ENCODE measurements at regions not wholly inside any gene's neighbourhood (a gene's known extent, or its start where the extent isn't known, plus 50 kb on each side); places are given as distances from the start of the nearest gene placed in this dataset.

DNA sequence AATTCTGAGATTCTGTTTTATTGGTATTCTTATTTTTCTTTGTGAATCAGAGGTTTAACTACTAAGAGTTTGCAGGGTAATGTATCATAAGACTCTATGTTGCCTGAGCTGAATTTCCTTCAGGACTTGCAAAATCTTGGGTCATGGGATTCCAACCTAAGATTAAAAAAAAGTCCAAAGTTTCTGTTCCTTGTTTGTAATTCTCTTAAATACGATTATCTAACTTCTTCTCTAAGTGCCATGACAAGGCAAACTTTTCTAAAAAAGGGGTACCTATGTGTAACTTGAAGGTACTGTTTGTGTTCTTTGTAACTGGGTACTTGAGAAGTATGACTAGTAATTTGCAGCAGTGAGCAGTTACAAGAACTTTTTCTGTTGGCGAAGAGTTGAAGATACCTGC, 181.3 kb upstream of the ZEB2 start:
- no peak for DNase-seq (ENCODE audit: low spot score)

GRCh38 chr2:144698156-144698555, 178.2 kb upstream of the ZEB2 start:
- DNase-seq (ENCODE audit: low spot score), result no peak

- no peak for DNase-seq (ENCODE audit: low spot score)
Observed at GRCh38 chr2:144695657-144696056, 175.7 kb upstream of the ZEB2 start.

GRCh38 chr2:144694456-144694855, 174.5 kb upstream of the ZEB2 start:
- DNase-seq (ENCODE audit: low spot score), result no peak

DNA sequence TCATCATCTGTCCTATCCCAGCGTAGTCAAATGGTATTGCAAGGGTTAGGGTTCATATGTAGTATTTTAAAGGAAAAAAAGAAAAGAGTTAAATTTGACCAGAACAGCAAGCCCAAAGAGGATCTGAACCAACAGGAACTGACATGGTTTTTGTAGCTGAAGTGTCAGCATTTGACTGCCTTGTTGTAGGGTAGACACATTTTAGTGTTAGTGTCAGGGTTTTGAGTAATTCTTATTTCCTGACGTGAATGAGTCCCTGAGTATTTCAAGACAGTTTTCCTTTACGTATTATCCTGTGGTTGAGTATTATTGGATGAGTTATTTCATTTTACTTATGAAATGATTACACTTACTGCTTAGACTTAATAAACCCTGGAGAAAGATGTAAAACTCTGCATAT, 173.3 kb upstream of the ZEB2 start:
- DNase-seq (ENCODE audit: low spot score), result no peak

- no peak for DNase-seq (ENCODE audit: low spot score)
Observed at GRCh38 chr2:144692661-144693060, 172.7 kb upstream of the ZEB2 start.

GRCh38 chr2:144690771-144691170, 170.9 kb upstream of the ZEB2 start:
- DNase-seq (ENCODE audit: low spot score), result no peak

DNA sequence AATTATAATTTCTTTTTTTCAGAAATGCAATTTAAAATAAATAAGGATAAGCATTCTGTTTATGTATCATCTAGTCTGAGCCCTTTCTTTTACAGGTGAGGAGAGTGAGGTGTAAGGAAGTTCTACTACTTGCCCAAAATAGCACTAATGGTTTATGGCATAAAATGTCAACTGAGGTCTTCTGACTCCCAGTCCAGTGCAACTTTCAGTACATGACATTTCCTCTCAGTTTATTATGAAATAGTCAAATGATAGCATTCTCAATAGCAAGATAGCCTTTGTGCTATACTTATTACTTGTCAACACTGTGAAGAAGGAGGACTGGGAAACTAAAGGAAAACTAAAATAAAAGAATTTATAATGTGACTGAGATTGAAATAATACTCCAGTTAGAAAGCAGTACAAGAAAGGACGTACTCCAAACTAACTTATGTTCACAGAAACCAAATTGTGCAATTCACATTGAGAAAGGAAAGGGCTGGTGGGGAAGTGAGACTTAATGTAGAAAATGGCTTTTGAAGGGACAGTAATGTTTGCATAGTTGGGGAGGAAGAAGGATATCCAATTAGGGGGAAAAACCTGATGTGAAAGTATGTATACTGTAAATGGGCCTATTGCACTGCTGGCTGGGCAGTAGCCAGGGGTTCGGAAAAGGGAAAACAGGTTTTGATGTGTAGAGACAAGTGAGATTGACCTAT, 166.7 kb upstream of the ZEB2 start:
- no peak for DNase-seq (ENCODE audit: low spot score)

DNA sequence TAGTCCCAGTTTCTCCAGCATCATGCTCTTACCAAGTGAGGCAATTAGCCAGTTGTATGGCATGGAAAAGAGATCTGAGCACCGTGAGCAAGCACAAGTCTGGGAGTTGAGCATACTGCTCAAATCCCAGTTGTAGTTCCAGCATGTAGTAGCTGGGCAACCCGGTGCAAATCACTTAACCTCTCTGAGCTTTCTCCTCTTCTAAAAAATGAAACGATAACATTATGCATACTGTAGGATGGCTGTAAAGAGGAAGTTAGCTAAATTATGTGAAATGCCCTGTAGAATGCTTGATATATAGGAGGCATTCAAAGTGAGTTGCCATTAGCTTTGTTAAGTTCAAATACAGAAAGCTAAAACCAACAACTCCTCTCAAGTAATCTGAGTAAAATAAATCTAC, 164.0 kb upstream of the ZEB2 start:
- no peak for DNase-seq (ENCODE audit: low spot score)

DNA sequence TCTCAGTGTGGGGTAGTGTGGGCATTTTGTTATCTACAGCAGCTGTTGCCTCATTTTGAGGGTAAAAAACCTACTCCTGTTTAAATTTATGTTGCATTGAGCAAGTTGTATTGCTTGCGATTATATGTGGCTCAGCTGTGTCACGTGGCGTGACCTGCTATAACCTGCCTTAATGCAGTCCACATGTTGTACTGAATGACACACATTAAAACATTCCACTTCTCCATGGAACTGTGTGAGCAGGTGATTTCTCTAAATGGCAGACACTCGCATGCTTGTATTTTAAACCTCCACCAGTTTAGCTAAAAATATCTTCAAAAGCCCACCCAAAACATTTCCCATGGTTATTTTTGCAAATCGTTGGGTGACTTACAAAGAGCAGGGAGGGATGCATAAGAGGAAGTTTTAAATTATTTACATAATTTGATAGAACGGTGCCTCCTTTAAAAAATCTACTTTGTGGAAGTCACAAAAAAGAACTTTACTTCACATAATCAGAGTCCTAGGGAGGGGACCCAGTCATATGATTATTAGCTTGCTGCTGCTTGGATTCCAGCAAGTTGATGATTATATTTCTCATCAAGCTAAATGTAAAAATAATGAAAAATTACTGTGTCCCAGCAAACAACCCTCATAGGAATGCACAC, 163.3 kb upstream of the ZEB2 start:
- no peak for DNase-seq (ENCODE audit: low spot score)

GRCh38 chr2:144682248-144682647, 162.3 kb upstream of the ZEB2 start:
- no peak for DNase-seq (ENCODE audit: low spot score)

GRCh38 chr2:144681389-144681788, 161.5 kb upstream of the ZEB2 start:
- no peak for DNase-seq (ENCODE audit: low spot score)

GRCh38 chr2:144679942-144680341, 160.0 kb upstream of the ZEB2 start:
- no peak for DNase-seq (ENCODE audit: low spot score)

- DNase-seq (ENCODE audit: low spot score), result no peak
Observed at GRCh38 chr2:144678736-144679135, 158.8 kb upstream of the ZEB2 start.

GRCh38 chr2:144675731-144676130, 155.8 kb upstream of the ZEB2 start:
- DNase-seq (ENCODE audit: low spot score), result no peak

DNA sequence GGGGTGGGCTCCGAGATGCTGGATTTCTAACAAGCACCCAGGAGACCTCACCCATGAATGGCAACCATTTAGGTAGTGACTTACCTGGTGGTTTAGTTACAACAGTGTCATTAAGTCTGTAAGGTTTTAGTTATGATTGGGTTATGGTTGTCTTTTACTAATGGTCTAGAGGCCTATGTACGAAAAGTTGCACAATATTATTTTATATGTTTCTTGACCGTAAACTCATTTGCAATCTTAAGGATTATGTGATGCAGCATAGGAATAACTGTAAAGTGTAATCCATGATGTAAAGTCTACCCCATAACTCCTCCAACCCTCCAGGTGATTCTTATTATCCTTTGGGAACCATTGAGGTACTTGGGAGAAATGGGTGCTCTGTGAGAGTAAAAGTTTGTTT, 155.4 kb upstream of the ZEB2 start:
- no peak for DNase-seq (ENCODE audit: low spot score)

GRCh38 chr2:144674071-144674470, 154.2 kb upstream of the ZEB2 start:
- DNase-seq (ENCODE audit: low spot score), result no peak

- no peak for DNase-seq (ENCODE audit: low spot score)
Observed at GRCh38 chr2:144673456-144673855, 153.5 kb upstream of the ZEB2 start.

DNA sequence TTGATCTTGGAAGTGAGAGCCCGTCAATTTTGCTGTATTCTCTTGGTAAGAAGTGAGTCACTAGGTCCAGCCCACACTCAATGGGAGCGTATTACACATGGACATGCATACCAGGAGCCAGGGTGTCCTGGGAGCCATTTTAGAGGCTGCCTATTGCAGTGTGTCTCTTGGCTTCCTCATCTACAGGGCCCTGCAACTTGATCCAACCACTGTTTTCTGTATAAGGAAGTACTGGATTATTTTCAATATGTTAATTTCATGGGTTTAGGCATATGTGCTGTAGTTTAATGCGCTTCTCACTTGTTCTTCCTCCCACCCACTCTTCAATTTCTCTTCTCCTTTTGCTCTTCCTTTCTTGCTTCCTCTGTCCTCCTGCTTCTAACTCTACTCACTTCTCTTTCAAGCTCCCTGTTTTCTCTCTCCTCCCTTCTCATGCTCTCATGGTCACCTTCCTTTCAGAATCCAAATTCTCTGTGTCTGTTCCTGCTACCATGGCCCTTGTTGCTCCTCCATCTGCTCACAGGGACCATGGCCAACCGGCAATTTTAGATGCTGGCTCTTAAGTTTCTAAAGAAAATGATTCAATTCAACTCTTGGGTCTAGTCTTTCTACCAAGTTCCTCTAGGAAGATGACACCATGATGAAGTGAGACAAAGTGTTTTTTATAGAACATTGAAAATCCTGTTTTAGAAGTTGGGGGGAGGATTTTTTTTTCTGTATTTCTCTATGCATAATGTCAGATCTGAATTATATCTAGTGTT, 152.0 kb upstream of the ZEB2 start:
- no peak for DNase-seq (ENCODE audit: low spot score)

GRCh38 chr2:144670738-144671137, 150.8 kb upstream of the ZEB2 start:
- no peak for DNase-seq (ENCODE audit: low spot score)

GRCh38 chr2:144670080-144670479, 150.2 kb upstream of the ZEB2 start:
- DNase-seq (ENCODE audit: low spot score), result no peak

GRCh38 chr2:144669196-144669987, 149.5 kb upstream of the ZEB2 start:
- no peak for DNase-seq (ENCODE audit: low spot score)
